Neutrophil (primary cell): ENCODE measurements at regions not wholly inside any gene's neighbourhood (a gene's known extent, or its start where the extent isn't known, plus 50 kb on each side); places are given as distances from the start of the nearest gene placed in this dataset.

Experiments used
- H3K27ac ChIP-seq: fragments of 200-600 bp; sonication (generic); 2 replicates; pipeline ENCODE4 v1.5.1; 2016; ENCODE audit warnings: mild to moderate bottlenecking, moderate library complexity
- H3K27me3 ChIP-seq: fragments of 200-600 bp; sonication (generic); 2 replicates; pipeline ENCODE4 v1.6.0; 2016; ENCODE audit warnings: mild to moderate bottlenecking
- H3K36me3 ChIP-seq: fragments of 200-600 bp; sonication (generic); 2 replicates; pipeline ENCODE4 v1.5.1; 2017
- H3K4me1 ChIP-seq, 2 experiments: fragments of 200-600 bp in 1 of 2; sonication (generic) in 1 of 2; 1 replicate in 1 of 2; 2 replicates in 1 of 2; pipeline versions ENCODE4 v1.5.1 to v1.6.1; 2013 to 2016; ENCODE audit warnings: low read depth in 1 of 2, low read length in 1 of 2, mild to moderate bottlenecking in 1 of 2, moderate library complexity in 1 of 2; ENCODE audit not compliant: control insufficient read depth in 1 of 2, insufficient read depth in 1 of 2
- H3K4me3 ChIP-seq, 2 experiments: fragments of 200-600 bp in 1 of 2; sonication (generic) in 1 of 2; 1 replicate in 1 of 2; 2 replicates in 1 of 2; pipeline ENCODE4 v1.5.1; 2013 to 2016; ENCODE audit warnings: low read depth in 1 of 2, low read length in 1 of 2, mild to moderate bottlenecking in 1 of 2, moderate library complexity in 1 of 2
- H3K9me3 ChIP-seq: fragments of 200-600 bp; sonication (generic); 2 replicates; pipeline ENCODE4 v1.5.1; 2016
- CTCF ChIP-seq: fragments of 200-600 bp; sonication (generic); IDR thresholded peaks from 2 replicates; pipeline ENCODE4 v1.5.1; 2016; ENCODE audit warnings: antibody characterized with exemption

- no peak for TF ChIP-seq CTCF
Observed at GRCh38 chr20:20768202-20768815, 55.9 kb upstream of the RALGAPA2 start.

GRCh38 chr20:20765696-20766365 lies 53.4 kb upstream of the RALGAPA2 start:
- Histone ChIP-seq H3K9me3 (no peaks in the 10 kb centered on the region), H3K4me1 (peaks cover 12 to 17% of the 10 kb centered on the region in 2 experiments), H3K27me3 (no peaks in the 10 kb centered on the region), H3K36me3 (no peaks in the 10 kb centered on the region), H3K4me3 (no peak overlapping the region), H3K27ac (no peak overlapping the region)
- no peak for TF ChIP-seq CTCF

More at GRCh38 chr20:20768202-20768815, 55.9 kb upstream of the RALGAPA2 start:
- no peaks in the 10 kb centered on the region for H3K27me3 ChIP-seq
- H3K4me3 ChIP-seq = no peak overlapping the region
- H3K4me1 ChIP-seq = no peaks in the 10 kb centered on the region
- H3K36me3 ChIP-seq = no peaks in the 10 kb centered on the region
- no peak overlapping the region for H3K27ac ChIP-seq
- no peaks in the 10 kb centered on the region for H3K9me3 ChIP-seq

- Histone ChIP-seq H3K36me3 (no peaks in the 10 kb centered on the region), H3K27me3 (no peaks in the 10 kb centered on the region), H3K4me1 (peaks cover 12 to 20% of the 10 kb centered on the region in 2 experiments), H3K9me3 (no peaks in the 10 kb centered on the region), H3K4me3 (no peak overlapping the region), H3K27ac (no peak overlapping the region)
- TF ChIP-seq CTCF = no peak
Observed at GRCh38 chr20:20763650-20764049, 51.2 kb upstream of the RALGAPA2 start.
